ENCODE measurements at regions not wholly inside any gene's neighbourhood (a gene's known extent, or its start where the extent isn't known, plus 50 kb on each side); places are given as distances from the start of the nearest gene placed in this dataset.

GRCh38 chr7:142498364-142498763 lies 240.5 kb upstream of the PRSS58 start:
- DNase-seq (ENCODE audit: low read depth, low spot score) (no peak), ATAC-seq (no peak)
- Histone ChIP-seq H3K9me2 (ENCODE audit: insufficient read depth) (no peaks in the 10 kb centered on the region), H3K36me3 (ENCODE audit: control insufficient read depth in 1 of 2, insufficient read depth in 2 of 2, low read length in 2 of 2) (no peaks in the 10 kb centered on the region), H2AFZ (ENCODE audit: low read depth, low read length, poor library complexity, severe bottlenecking) (no peak overlapping the region), H3K27me3 (ENCODE audit: insufficient read depth, low read length) (no peaks in the 10 kb centered on the region), H3K4me1 (ENCODE audit: control insufficient read depth in 1 of 2, insufficient read depth in 2 of 2, low read length in 2 of 2) (peaks cover 0 to 10% of the 10 kb centered on the region in 2 experiments; a peak in 1 of 4 replicates), H3K4me3 (replicated peaks in 1 of 2; ENCODE audit: low read depth in 1 of 2, low read length in 2 of 2) (no peak overlapping the region), H3K79me2 (ENCODE audit: insufficient read depth, low read length) (no peaks in the 10 kb centered on the region), H3K4me2 (ENCODE audit: low read length) (no peak overlapping the region), H3K27ac (ENCODE audit: low read depth, low read length) (no peak overlapping the region), H3K9ac (ENCODE audit: low read length) (no peak overlapping the region), H4K20me1 (ENCODE audit: insufficient read depth) (no peaks in the 10 kb centered on the region), H3K9me3 (ENCODE audit: control insufficient read depth in 1 of 2, insufficient read depth in 1 of 2, low read depth in 1 of 2, low read length in 2 of 2) (no peaks in the 10 kb centered on the region)
- CTCF ChIA-PET = interaction anchor here (0.5 to 3.5 kb wide), 11 partner anchors 16 to 287 kb away, joined by 3 to 16 read pairs (median 8); no protein-coding TSS in a partner anchor
- TF ChIP-seq ZNF274 (IDR thresholded peaks at IDR 0.05; ENCODE audit: low read depth, low read length) = no peak
- TF ChIP-seq EGR1 (IDR thresholded peaks at IDR 0.05; ENCODE audit: low read depth) = no peak
- TF ChIP-seq EZH2phosphoT487 (IDR thresholded peaks at IDR 0.05; ENCODE audit: borderline replicate concordance) = no peak
- no peak for TF ChIP-seq FOSL1 (IDR thresholded peaks at IDR 0.05; ENCODE audit: low read depth)
- no peak for TF ChIP-seq MAX (IDR thresholded peaks at IDR 0.05)
- no peak for TF ChIP-seq EZH2 (IDR thresholded peaks at IDR 0.05)
- no peak for TF ChIP-seq SRF (IDR thresholded peaks at IDR 0.05; ENCODE audit: low read depth)
- TF ChIP-seq CTCF (IDR thresholded peaks at IDR 0.05 in 2 of 3, conservative IDR thresholded peaks at IDR 0.05 in 1 of 3; ENCODE audit: borderline replicate concordance in 1 of 3, insufficient read depth in 1 of 3, low read depth in 2 of 3, low read length in 2 of 3) = no peak
- no peak for TF ChIP-seq TCF7L2 (IDR thresholded peaks at IDR 0.05; ENCODE audit: borderline replicate concordance, extremely low read depth, insufficient read depth, insufficient read length)
- BruUV-seq (replicated peaks) = no TSS peak
- RAD21 ChIA-PET (ENCODE audit: low non-redundant PET in 1 of 2, low total read pairs in 2 of 2, uncharacterized antibody in 2 of 2, unreplicated experiment in 2 of 2) = no interaction called here
- POLR2A ChIA-PET = interaction anchor here (1.3 kb wide), 1 partner anchor 37 kb away, joined by 4 read pairs; no protein-coding TSS in a partner anchor
- intact Hi-C loops (cut with micrococcal nuclease) = loop anchor here (10.0 kb wide), 1 partner anchor 1354 kb away; no protein-coding TSS in a partner anchor

Data from HCT116 (cell line).